HG03520 (cell line): ENCODE measurements at regions not wholly inside any gene's neighbourhood (a gene's known extent, or its start where the extent isn't known, plus 50 kb on each side); places are given as distances from the start of the nearest gene placed in this dataset.
"Not testable (repeated sequence)": the region's sequence is repeated elsewhere in the genome, so short reads cannot be mapped to it uniquely, and the experiment has no call there.

Source experiments
- ATAC-seq: cut with Tn5 transposase; IDR thresholded peaks from one replicate; pipeline ENCODE4 v1.9.1; 2021; ENCODE audit warnings: mild to moderate bottlenecking, moderate library complexity; ENCODE audit not compliant: unreplicated experiment

DNA sequence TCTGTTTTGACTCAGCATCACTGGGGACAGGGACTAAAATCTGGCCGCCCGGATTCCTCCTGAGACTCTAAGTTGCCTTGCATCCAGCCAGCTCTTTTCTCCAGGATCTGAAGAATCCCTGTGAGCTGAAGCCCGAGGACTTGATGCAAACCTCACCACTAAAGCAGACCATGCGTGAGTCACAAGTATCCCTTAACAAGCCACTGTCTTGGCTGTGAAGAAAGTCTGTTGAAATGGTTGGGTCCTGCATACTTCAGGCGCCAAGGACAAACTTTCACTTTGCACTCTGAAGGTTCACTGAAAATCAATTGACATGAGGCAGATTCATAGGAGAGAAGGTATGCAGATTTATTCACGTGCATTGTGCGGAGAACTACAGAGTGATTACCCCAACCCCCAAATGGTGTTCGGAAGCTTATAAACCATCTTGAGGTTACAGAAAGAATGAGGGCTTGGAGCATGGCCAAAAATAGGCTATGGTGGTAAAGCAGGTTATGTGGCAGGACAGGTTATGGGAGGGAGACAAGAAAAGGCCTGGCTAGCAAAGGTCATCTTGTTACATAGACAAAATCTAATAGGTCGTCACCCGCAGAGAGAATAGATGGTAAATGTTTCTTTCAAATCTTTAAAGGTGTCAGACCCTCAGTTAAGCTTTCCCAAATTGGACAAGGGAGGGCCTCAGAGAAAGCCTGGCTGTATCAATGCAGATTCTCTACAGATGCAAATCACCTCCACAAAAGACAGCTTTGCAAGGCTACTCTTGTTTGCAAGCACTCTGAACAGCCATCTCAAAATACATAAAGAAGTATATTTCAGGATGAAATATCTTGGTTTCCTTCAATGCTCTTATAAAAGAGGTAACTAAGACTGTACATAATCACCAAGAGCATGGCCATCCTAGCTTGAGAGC, 126.3 kb upstream of the PLAAT1 start:
- ATAC-seq = no peak

DNA sequence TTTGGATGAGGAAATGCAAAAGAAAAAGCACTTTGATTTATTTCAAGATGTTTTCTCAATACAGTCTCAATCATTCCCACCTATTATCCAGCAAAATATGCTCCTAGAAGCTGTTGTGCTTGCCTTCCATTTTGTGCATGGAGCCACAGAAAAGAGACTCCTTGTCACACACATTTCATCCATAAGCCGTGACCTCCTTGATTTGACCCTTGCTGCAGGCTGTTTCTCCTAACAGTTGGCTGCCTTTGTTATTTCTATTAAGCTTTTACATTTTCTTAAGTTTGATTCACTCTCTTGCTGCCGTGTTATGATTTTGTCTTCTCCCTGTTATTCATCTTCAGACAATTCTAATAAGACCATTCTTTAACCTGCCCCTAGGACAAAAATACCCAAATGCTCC, 124.2 kb upstream of the PLAAT1 start:
- ATAC-seq = no peak

DNA sequence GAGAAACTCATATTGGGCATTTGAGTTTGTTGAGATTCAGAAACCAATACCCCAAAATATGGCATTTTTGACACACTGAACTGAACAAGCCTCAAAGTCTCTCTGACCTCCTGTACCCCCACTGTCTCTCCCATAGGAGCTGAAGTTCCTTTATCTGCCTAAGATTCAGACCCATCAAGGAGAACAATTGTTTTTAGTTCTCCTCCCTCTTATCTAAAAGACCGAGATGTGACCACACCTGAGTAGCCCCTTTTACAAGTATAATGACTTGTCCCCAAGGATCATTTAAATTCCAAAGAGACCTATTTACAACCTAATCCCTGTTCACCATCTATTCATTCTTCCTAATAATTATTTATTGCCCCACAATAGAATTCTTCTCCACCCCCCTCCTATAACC, 122.1 kb upstream of the PLAAT1 start:
- no peak for ATAC-seq

DNA sequence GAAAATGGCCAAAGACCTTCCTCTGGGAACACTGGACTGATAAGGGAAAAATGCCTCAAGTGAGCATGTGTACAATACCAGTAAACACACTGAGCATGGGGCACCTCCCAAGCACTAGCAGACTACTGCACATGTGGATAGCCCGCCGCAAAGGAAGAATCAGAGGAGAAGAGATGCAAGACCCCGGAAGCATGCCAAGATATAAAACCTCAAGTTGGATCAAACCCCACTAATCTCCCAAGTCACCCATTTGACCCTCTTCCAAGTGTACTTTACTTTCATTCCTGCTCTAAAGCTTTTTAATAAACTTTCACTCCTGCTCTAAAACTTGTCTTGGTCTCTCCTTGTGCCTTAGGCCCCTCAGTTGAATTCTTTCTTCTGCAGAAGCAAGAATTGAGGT, 121.1 kb upstream of the PLAAT1 start:
- ATAC-seq = no peak

DNA sequence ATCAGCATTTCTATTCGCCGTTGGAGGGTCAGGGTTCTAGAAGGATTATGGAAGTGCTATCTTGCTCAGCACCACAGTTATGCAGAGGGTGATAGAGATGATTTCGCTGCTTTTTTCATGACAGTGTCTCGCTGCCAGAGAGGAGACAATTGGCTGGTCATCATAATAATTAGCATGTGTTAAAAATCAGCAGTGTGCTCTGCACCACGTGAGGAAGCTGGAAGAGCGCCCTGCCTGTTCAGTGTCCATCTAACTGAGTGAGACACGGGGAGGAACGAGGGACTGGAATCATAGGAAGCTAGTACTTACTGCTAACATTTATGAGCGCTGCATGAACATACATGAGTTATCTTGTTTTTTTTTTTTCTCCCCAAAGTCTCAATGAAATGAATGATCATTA, 116.2 kb upstream of the PLAAT1 start:
- no peak for ATAC-seq

DNA sequence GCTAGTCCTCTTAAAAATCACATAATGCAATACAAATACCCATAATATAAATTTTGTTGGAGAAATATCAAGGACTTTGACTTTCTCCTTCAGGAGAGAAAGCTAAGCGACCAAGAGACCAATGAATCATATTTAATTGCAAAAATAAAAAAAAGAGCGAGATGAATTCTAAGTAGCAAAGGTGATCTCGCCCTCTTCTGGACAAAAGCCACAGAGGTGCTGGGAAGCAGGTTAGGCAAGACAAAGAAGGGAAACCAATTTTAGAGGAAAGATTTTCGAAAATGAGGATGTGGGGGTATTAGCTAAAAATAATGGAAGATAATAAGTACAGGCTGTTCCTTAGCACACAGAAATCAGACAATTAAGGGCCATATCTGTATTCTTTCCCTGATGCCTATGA, 111.4 kb upstream of the PLAAT1 start:
- no peak for ATAC-seq

DNA sequence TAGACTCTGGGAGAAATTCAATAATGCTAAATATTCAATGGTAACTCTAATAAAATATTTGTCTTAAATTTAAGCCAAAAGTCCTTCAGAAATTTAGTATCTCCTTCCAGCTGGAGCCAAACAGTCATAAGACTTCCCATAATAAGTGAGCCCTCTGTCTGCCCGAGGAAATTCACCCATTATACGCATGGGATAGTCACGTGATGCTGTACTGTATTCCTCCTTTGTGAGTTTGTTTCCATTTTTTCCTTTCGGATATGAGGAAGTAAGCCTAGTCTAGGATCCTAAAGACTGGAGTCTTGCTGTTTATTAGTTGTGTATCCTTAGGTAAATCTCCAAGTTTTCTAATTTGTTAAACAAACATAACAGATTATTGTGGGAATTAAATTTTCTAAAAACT, 110.4 kb upstream of the PLAAT1 start:
- no peak for ATAC-seq

DNA sequence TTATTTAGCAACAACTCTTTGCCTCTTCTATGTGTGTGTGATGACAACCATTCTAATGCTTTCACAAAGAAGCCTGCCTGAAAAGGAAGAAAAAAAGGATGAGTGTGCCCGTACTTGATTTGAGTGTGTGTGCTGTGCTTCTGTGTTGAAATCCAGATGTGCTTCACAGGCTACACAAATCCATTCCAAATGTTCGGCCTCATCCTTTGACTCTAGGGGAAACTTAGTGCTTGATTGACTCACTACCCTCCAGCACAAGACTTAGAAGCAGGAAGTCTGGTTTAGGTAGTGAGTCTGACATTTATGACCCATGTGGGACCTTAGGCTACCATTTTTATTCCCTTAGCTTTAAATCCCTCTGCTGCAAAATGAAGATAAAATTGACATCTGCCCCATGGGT, 108.8 kb upstream of the PLAAT1 start:
- ATAC-seq = no peak

DNA sequence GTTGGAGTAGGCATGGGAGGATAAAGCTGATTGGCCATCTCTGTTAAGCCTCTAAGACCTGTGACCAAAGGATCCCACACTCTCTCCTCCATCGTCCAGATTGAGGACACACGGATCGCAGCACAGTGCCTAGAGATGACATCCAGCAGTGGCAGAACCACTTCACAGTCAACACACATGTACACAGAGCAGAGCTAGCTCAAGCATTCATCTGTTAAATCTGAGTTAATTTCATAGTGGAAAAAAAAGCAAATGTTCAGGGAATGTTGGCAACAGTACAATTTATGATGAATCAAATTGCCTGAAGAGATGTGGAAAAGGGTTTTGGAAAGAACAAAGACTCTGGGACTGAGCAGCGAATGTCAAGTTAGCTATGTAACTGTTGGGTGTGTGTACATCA, 108.1 kb upstream of the PLAAT1 start:
- no peak for ATAC-seq

DNA sequence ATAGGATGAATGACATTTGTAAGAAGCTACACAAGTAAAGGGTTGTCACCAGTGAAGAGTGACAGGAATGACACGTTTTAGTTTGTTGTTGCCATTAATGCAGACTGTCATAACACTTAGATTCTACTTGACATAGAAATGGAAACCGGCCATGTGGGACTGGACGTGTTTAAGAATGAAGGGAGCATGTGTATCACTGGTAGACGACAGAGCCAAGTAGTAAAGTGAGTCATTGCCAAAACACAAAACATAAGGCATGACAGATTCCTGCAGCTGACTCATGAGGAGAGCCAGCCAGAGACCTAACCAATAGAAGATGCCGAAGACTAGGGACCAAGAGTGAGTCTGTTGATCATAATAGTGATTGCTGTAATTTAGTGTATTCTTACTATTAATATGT, 106.2 kb upstream of the PLAAT1 start:
- ATAC-seq = no peak

DNA sequence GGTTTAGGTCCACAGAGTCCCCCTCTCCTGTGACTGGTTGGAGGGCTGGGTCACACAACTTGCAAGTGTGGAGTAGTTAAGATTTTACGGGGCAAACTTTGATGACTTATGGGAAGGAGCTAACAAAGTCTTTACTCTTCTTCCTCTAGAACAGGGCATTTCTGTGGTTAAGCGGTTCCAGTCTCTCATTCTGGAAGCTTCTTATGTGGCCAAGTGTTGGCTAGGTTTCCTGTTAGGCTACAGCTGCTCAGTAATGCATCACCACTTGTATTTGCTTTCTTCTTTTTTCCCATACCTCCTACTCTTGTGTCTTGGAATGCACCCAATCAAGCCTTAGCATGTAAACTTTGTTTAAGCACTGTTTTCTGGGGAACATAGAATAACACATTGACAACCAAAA, 100.6 kb upstream of the PLAAT1 start:
- no peak for ATAC-seq

DNA sequence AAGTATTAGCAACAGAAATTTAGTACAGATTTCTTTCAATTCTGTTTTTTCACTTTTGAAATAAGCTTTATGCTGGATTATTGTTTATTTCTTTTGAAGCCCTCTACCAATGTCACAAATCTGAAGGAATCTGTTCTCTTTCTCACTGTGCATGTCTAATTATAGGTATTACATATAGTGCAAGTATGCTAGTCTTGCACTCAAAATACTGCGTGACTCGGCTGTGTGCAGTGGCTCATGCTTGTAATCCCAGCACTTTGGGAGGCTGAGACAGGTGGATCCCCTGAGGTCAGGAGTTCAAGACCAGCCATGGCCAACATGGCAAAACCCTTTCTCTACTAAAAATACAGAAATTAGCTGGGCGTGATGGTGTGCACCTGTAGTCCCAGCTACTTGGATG, 95.8 kb upstream of the PLAAT1 start:
- no peak for ATAC-seq

DNA sequence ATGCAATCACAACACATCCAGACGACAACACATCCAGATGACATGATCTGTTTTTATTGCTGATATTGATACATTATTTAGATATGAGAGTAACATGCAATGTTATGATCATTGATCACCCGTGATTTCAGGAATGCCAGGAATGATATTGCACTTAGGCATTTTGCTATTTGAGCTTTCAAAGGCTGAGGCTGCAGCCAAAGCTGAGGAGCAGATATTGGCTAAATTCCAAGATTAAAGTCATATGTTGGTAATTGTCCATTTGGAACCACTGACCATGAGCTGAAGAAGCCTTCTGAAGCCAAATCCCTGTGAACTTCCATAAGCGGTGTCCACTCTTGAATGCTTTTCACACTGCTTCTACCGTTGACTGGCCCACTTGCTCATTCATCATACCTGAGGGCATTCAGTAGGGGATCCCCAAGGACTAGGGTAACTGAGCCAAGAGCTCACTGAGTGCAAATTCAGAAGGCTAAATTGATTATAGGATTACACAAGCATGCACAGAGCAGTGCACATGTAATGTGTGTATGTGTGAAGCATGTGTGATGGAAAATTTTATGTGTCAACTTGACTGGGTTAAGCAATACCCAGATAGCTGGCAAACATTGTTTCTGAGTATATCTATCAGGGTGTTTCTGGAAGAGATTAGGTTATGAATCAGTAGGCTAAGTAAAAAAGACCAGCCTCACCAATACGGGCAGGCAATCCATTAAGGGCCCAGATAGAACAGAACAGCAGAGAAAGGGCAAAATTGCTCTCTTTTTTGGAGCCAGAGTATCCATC, 92.1 kb upstream of the PLAAT1 start:
- ATAC-seq = no peak

DNA sequence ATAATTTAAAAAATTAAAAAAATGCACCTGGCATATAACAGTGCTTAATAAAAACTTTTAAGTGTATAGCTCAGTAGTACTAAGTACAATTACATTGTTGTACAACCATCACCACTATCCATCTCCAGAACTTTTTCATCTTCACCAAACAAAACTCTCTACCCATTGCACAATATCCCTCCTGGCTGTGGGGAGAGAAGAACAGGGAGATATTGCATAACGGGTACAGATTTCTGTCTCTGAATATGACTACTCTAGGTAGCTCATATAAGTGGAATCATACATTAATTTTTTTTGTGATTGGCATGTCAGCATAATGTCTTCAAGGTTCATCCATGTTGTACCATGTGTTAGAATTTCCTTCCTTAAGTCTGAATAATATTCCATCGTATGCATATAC, 91.0 kb upstream of the PLAAT1 start:
- no peak for ATAC-seq

DNA sequence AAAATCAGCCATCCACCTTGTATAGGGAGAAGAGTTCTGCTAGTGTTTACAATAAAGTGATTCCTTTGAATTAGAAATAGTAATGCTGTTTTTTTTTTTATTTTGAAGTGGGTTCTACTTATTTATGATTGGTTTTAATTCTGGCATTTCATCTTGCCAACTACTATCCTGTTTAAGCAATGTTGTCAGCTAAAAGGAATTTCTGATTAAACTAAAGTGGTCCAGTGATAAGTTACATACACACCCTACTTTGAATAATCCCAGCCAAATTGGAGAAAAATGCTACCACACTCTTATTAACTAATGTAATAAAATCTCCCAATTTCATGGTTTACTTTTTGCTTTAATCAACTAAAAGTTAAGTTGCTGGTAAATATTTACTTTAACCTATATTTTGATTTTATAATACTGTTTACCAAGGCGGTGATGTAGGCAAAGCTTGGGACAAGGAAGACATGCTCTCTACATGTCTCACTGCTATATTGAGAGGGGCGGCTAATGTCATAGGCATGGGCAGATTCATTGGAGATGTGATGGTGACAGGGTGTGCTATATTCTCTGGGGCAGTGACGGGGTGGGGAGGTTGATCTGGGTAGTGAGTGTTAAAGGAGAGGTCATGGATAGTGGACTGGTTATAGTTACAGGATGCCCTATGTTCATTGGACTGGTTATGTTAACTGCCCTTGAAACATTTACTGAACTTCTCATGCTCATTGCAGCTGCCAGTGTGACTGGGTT, 85.8 kb upstream of the PLAAT1 start:
- not testable (repeated sequence) for ATAC-seq

DNA sequence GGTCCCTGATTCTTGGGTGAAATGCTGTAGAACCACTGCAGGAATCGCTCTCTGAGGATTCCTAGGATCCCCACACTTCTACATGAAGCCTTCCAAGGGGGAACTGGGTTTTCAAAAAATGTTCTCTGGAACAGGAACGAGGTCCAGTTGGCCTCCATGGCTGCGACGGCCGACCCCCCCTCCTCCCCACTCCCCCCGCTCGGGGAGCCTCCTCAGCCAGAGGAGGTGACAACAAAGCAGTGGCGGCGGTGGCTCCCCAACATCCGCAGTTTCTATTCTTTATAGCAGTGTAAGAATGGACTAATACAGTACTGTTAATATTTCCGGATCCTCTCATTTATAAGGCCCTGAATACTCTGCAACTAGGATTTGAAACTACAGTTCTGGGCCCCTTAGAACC, 84.0 kb upstream of the PLAAT1 start:
- ATAC-seq = no peak

DNA sequence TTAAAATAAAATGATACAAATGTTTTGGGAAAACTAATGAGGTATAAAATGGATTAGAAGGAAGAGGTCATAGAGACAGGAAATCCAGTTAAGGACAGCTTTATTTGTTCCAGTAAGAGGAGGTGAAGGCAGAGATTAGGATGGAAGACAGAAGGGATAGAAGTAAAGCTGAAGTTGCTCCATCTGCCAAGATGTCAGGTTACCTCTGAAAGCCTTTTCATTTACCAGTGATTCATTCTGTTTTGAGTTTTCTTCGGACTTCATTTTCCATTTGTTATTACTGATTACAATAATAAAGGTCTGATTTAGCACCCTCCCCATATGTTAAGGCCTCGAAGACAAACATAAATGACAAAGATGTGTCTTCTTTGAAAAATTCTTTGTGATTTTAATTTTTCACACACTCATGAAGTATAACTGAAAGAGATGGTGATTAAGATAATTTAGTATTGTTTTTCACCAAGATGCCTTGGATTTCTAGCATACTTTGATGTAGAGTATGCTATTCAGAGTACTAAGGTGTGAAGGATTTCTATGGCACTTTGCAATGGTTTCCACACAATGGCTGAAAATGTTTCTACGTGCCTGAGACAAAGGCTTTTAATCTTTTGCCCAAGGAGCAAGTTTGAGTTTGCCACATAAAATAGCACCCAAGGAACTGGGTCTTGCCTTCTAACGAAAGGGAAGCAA, 75.4 kb upstream of the PLAAT1 start:
- no peak for ATAC-seq

DNA sequence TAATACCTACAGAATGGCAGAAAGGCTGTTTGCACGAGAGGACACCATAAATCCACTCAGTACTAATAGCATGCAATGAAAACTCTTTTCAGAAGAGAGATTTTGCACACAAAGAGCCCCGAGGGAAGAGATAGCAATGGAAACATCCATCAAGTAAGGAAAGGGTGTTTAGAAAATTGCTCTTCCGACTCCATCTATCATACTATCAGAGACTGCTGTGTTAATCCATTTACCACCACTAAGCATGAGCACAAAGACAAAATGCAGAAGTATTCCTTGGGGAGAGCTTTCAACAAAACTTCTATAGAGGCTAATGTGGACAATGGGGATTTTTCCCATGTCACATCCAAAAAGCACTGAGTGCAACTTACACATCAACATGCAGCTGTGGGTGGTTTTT, 72.1 kb upstream of the PLAAT1 start:
- ATAC-seq = no peak

DNA sequence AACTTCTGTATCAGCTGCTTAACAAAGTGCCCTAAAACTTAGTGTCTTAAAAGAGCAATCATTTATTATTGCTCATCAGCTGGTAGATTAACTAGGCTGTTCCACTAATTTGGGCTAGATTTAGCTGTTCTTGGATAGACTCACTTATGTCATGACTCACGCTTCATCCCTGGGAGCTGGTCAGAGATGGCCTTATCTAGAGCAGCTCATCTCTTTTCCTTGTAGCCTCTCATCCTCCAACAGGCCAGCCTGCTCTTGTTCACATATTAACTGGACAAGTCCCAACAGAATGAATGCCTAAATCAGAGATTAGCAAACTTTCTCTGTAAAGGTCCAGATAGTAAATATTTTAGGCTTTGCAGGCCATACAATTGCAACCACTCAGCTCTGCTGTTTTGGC, 66.9 kb upstream of the PLAAT1 start:
- no peak for ATAC-seq

DNA sequence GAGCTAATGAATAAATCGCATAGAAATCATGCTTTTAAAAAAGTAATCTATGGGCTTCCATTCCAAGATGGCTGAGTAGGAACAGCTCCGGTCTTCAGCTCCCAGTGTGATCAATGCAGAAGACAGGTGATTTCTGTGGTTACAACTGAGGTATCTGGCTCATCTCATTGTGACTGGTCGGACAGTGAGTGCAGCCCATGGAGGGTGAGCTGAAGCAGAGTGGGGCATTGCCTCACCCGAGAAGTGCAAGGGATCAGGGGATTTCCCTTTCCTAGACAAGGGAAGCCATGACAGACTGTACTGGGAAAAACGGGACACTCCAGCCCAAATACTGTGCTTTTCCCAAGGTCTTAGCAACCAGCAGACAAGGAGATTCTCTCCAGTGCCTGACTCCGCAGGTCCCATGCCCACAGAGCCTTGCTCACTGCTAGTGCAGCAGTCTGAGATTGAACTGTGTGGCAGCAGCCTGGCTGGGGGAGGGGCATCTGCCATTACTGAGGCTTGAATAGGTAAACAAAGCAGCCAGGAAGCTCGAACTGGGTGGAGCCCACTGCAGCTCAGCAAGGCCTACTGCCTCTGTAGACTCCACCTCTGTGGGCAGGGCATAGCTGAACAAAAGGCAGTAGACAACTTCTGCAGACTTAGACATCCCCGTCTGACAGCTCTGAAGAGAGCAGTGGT, 61.5 kb upstream of the PLAAT1 start:
- ATAC-seq = not testable (repeated sequence)
